ENCODE measurements at regions not wholly inside any gene's neighbourhood (a gene's known extent, or its start where the extent isn't known, plus 50 kb on each side); places are given as distances from the start of the nearest gene placed in this dataset.

DNA sequence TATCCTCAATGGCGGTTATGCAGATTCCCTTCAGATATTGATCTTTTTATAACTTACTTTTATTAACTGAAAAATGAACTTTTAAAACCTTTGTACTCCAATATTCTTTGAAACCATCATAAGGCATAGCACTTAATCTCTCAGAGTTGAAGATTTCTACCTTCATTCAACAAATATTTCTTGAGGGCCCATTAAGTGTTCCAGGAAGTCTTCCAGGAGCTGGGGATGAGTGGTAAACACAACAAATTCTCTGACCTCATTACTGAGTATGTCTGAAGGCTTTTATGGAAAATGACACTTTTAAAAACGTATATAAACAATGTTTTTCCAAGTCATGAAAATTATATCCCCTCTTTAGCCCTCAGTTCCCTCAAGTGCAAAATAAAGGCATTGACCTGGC, 575.3 kb upstream of the IL12A start:
- TF ChIP-seq POLR2A (IDR thresholded peaks at IDR 0.05; ENCODE audit: low read depth, low read length) (no peak), POLR2AphosphoS5 (IDR thresholded peaks at IDR 0.05; ENCODE audit: low read depth, low read length) (no peak), TAF1 (IDR thresholded peaks at IDR 0.05; ENCODE audit: borderline replicate concordance, low read depth, low read length) (no peak)

All from GM12892 (cell line).